ENCODE measurements at regions not wholly inside any gene's neighbourhood (a gene's known extent, or its start where the extent isn't known, plus 50 kb on each side); places are given as distances from the start of the nearest gene placed in this dataset.

DNA sequence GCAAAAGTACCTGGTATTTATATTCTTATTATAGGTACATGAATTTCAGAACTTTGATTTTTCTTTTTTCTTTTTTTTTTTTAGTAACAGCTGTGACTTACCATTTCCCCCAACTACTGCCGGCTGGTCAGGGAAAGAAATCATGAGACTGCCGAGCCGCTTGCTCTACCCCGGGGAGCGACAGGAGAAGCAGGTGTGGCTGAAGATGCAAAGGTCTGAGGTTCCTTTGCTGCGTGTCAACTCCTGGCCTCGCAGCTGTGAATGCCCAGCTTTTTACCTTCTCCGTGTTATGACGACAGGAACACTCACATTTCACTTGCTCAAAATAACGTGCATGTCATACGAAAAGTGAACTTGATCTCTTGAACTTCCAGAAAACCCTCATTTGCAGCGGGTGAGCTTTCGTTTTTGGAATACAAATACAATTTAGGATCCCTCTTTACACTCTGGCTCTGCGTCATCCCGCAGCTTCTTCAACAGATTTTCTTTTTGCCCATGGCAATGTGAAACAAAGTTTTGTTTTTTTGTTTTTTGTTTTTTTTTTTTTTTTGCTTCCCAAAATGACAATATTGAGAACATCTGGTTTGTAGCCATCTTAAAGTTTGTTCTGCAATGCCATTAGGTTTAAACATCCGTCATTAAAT, 117.9 kb downstream of the EFNB2 start:
- TF ChIP-seq EZH2 (IDR thresholded peaks at IDR 0.05; ENCODE audit: borderline replicate concordance, low read length): no peak
- TF ChIP-seq, protein P1, sequence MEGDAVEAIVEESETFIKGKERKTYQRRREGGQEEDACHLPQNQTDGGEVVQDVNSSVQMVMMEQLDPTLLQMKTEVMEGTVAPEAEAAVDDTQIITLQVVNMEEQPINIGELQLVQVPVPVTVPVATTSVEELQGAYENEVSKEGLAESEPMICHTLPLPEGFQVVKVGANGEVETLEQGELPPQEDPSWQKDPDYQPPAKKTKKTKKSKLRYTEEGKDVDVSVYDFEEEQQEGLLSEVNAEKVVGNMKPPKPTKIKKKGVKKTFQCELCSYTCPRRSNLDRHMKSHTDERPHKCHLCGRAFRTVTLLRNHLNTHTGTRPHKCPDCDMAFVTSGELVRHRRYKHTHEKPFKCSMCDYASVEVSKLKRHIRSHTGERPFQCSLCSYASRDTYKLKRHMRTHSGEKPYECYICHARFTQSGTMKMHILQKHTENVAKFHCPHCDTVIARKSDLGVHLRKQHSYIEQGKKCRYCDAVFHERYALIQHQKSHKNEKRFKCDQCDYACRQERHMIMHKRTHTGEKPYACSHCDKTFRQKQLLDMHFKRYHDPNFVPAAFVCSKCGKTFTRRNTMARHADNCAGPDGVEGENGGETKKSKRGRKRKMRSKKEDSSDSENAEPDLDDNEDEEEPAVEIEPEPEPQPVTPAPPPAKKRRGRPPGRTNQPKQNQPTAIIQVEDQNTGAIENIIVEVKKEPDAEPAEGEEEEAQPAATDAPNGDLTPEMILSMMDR (conservative IDR thresholded peaks at IDR 0.05 in 1 of 2, IDR thresholded peaks at IDR 0.05 in 1 of 2; ENCODE audit: extremely low read depth in 1 of 2, insufficient read depth in 1 of 2, low read depth in 1 of 2, low read length in 2 of 2): no peak

Measured in mammary epithelial cell (primary cell).